ENCODE measurements at regions not wholly inside any gene's neighbourhood (a gene's known extent, or its start where the extent isn't known, plus 50 kb on each side); places are given as distances from the start of the nearest gene placed in this dataset.
A peak's percentile ranks its signal among the peaks of the same experiment; 100 is the strongest.

GRCh38 chr2:234373481-234374149 lies 123.3 kb downstream of the ARL4C start:
- Histone ChIP-seq H3K4me2 (ENCODE audit: low read length) (no peak overlapping the region), H3K9me2 (ENCODE audit: insufficient read depth, low read length) (no peaks in the 10 kb centered on the region), H3K79me2 (ENCODE audit: insufficient read depth, low read depth, low read length) (no peaks in the 10 kb centered on the region), H3K36me3 (ENCODE audit: insufficient read depth, low read length) (no peaks in the 10 kb centered on the region), H3K4me3 (ENCODE audit: low read depth, low read length, poor library complexity, severe bottlenecking) (no peak overlapping the region), H2AFZ (ENCODE audit: low read length) (peak overlapping the region; percentile 69), H3K4me1 (ENCODE audit: insufficient read depth, low read length, poor library complexity, severe bottlenecking) (peaks cover 33% of the 10 kb centered on the region), H3K9me3 (ENCODE audit: low read length) (no peaks in the 10 kb centered on the region), H4K20me1 (ENCODE audit: insufficient read depth, low read length) (no peaks in the 10 kb centered on the region), H3K27ac (ENCODE audit: low read depth, low read length, poor library complexity, severe bottlenecking) (no peak overlapping the region)
- ChIA-PET POLR2A (interaction anchor here (0.6 to 1.5 kb wide), 5 partner anchors 10 to 216 kb away, joined by 3 to 4 read pairs (median 3); no protein-coding TSS in a partner anchor), CTCF (ENCODE audit: unreplicated experiment) (interaction anchor here (1.4 kb wide), 1 partner anchor 84 kb away, joined by 3 read pairs; no protein-coding TSS in a partner anchor)
- intact Hi-C loops (cut with micrococcal nuclease; ENCODE audit: unreplicated experiment) = no loop called here
- TF ChIP-seq EZH2phosphoT487 (IDR thresholded peaks at IDR 0.05; ENCODE audit: borderline replicate concordance, low read depth, low read length) = no peak
- TF ChIP-seq CTCF (conservative IDR thresholded peaks at IDR 0.05; ENCODE audit: low read length) = no peak
- no peak for DNase-seq (ENCODE audit: low spot score)
- no TSS peak for BruUV-seq (replicated peaks)

- no peaks in the 10 kb centered on the region for H3K36me3 ChIP-seq (ENCODE audit: insufficient read depth, low read length)
- TF ChIP-seq EZH2phosphoT487 (IDR thresholded peaks at IDR 0.05; ENCODE audit: borderline replicate concordance, low read depth, low read length) (no peak), CTCF (conservative IDR thresholded peaks at IDR 0.05; ENCODE audit: low read length) (no peak)
- ChIA-PET POLR2A (interaction anchor here (0.8 to 1.5 kb wide), 6 partner anchors 10 to 80 kb away, joined by 3 to 5 read pairs (median 3); no protein-coding TSS in a partner anchor), CTCF (ENCODE audit: unreplicated experiment) (interaction anchor here (1.4 kb wide), 1 partner anchor 83 kb away, joined by 3 read pairs; no protein-coding TSS in a partner anchor)
- H4K20me1 ChIP-seq (ENCODE audit: insufficient read depth, low read length) = no peaks in the 10 kb centered on the region
- intact Hi-C loops (cut with micrococcal nuclease; ENCODE audit: unreplicated experiment) = no loop called here
- H3K4me3 ChIP-seq (ENCODE audit: low read depth, low read length, poor library complexity, severe bottlenecking) = no peak overlapping the region
- H3K79me2 ChIP-seq (ENCODE audit: insufficient read depth, low read depth, low read length) = no peaks in the 10 kb centered on the region
- no peak for DNase-seq (ENCODE audit: low spot score)
- no peaks in the 10 kb centered on the region for H3K9me3 ChIP-seq (ENCODE audit: low read length)
- no peak overlapping the region for H3K27ac ChIP-seq (ENCODE audit: low read depth, low read length, poor library complexity, severe bottlenecking)
- H3K4me1 ChIP-seq (ENCODE audit: insufficient read depth, low read length, poor library complexity, severe bottlenecking) = peaks cover 38% of the 10 kb centered on the region
- H2AFZ ChIP-seq (ENCODE audit: low read length) = peak overlapping the region; percentile 69
- no TSS peak for BruUV-seq (replicated peaks)
- H3K9me2 ChIP-seq (ENCODE audit: insufficient read depth, low read length) = no peaks in the 10 kb centered on the region
- H3K4me2 ChIP-seq (ENCODE audit: low read length) = no peak overlapping the region
Measured at GRCh38 chr2:234373060-234373459, 123.8 kb downstream of the ARL4C start.

GRCh38 chr2:234372506-234372905 lies 124.4 kb downstream of the ARL4C start:
- no peak for TF ChIP-seq CTCF (conservative IDR thresholded peaks at IDR 0.05; ENCODE audit: low read length)
- TF ChIP-seq EZH2phosphoT487 (IDR thresholded peaks at IDR 0.05; ENCODE audit: borderline replicate concordance, low read depth, low read length) = no peak
- no peak overlapping the region for H3K27ac ChIP-seq (ENCODE audit: low read depth, low read length, poor library complexity, severe bottlenecking)
- H3K4me2 ChIP-seq (ENCODE audit: low read length) = peak overlapping the region; percentile 60
- CTCF ChIA-PET (ENCODE audit: unreplicated experiment) = interaction anchor here (1.4 kb wide), 1 partner anchor 83 kb away, joined by 3 read pairs; no protein-coding TSS in a partner anchor
- no peaks in the 10 kb centered on the region for H3K9me3 ChIP-seq (ENCODE audit: low read length)
- no peak for DNase-seq (ENCODE audit: low spot score)
- peak overlapping the region; percentile 96; the same call in 1 of the 2 replicates for H2AFZ ChIP-seq (ENCODE audit: low read length)
- H3K36me3 ChIP-seq (ENCODE audit: insufficient read depth, low read length) = no peaks in the 10 kb centered on the region
- POLR2A ChIA-PET = interaction anchor here (1.0 to 1.6 kb wide), 7 partner anchors 9 to 50 kb away, joined by 3 to 6 read pairs (median 4); no protein-coding TSS in a partner anchor
- no peaks in the 10 kb centered on the region for H3K9me2 ChIP-seq (ENCODE audit: insufficient read depth, low read length)
- H3K79me2 ChIP-seq (ENCODE audit: insufficient read depth, low read depth, low read length) = no peaks in the 10 kb centered on the region
- intact Hi-C loops (cut with micrococcal nuclease; ENCODE audit: unreplicated experiment) = no loop called here
- H3K4me1 ChIP-seq (ENCODE audit: insufficient read depth, low read length, poor library complexity, severe bottlenecking) = peaks cover 39% of the 10 kb centered on the region
- no peaks in the 10 kb centered on the region for H4K20me1 ChIP-seq (ENCODE audit: insufficient read depth, low read length)
- H3K4me3 ChIP-seq (ENCODE audit: low read depth, low read length, poor library complexity, severe bottlenecking) = no peak overlapping the region
- BruUV-seq (replicated peaks) = no TSS peak
